ENCODE measurements at regions not wholly inside any gene's neighbourhood (a gene's known extent, or its start where the extent isn't known, plus 50 kb on each side); places are given as distances from the start of the nearest gene placed in this dataset.

DNA sequence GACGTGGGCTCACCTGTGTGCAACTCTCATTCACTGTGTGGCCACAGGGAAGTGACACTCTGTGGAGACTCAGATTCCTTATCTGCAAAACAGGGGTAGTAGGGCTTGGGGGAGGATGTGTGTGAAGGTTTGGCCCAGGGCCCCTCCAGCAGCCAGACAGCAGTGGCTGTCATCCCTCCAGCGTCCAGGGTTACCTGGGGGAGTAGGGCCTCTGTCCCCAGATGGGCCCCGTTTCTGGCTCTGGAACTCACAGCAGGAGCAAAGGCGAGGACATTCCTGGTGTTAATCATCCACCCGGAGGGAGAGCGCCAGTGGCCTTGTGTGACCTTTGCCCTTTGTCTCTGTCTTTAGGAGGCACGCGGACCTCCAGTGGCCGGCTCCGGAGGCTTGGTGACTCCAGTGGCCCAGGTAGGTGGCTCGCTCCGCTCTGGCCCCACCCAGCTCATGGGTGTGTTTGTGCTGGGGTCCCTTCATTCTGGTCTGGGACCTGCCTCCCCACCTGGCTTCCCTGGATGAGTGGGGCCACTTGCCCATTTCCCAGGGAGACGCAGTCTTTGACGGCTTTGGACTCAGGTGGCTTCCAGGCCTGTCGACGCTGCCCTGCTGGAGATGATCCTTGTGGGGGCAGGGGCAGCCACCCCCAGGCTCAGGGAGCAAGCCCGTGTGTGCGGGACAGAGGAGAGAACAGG lies 166.2 kb downstream of the SEC14L1 start (continued):
- TF ChIP-seq, protein P1, sequence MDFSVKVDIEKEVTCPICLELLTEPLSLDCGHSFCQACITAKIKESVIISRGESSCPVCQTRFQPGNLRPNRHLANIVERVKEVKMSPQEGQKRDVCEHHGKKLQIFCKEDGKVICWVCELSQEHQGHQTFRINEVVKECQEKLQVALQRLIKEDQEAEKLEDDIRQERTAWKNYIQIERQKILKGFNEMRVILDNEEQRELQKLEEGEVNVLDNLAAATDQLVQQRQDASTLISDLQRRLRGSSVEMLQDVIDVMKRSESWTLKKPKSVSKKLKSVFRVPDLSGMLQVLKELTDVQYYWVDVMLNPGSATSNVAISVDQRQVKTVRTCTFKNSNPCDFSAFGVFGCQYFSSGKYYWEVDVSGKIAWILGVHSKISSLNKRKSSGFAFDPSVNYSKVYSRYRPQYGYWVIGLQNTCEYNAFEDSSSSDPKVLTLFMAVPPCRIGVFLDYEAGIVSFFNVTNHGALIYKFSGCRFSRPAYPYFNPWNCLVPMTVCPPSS (IDR thresholded peaks at IDR 0.05), result no peak
- TF ChIP-seq, protein P2, sequence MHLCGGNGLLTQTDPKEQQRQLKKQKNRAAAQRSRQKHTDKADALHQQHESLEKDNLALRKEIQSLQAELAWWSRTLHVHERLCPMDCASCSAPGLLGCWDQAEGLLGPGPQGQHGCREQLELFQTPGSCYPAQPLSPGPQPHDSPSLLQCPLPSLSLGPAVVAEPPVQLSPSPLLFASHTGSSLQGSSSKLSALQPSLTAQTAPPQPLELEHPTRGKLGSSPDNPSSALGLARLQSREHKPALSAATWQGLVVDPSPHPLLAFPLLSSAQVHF (CRISPR knock-in tag; IDR thresholded peaks at IDR 0.05), result 0 out of 2 replicates have a peak, but pooled peaks have one; percentile 22
- TF ChIP-seq, protein P3, sequence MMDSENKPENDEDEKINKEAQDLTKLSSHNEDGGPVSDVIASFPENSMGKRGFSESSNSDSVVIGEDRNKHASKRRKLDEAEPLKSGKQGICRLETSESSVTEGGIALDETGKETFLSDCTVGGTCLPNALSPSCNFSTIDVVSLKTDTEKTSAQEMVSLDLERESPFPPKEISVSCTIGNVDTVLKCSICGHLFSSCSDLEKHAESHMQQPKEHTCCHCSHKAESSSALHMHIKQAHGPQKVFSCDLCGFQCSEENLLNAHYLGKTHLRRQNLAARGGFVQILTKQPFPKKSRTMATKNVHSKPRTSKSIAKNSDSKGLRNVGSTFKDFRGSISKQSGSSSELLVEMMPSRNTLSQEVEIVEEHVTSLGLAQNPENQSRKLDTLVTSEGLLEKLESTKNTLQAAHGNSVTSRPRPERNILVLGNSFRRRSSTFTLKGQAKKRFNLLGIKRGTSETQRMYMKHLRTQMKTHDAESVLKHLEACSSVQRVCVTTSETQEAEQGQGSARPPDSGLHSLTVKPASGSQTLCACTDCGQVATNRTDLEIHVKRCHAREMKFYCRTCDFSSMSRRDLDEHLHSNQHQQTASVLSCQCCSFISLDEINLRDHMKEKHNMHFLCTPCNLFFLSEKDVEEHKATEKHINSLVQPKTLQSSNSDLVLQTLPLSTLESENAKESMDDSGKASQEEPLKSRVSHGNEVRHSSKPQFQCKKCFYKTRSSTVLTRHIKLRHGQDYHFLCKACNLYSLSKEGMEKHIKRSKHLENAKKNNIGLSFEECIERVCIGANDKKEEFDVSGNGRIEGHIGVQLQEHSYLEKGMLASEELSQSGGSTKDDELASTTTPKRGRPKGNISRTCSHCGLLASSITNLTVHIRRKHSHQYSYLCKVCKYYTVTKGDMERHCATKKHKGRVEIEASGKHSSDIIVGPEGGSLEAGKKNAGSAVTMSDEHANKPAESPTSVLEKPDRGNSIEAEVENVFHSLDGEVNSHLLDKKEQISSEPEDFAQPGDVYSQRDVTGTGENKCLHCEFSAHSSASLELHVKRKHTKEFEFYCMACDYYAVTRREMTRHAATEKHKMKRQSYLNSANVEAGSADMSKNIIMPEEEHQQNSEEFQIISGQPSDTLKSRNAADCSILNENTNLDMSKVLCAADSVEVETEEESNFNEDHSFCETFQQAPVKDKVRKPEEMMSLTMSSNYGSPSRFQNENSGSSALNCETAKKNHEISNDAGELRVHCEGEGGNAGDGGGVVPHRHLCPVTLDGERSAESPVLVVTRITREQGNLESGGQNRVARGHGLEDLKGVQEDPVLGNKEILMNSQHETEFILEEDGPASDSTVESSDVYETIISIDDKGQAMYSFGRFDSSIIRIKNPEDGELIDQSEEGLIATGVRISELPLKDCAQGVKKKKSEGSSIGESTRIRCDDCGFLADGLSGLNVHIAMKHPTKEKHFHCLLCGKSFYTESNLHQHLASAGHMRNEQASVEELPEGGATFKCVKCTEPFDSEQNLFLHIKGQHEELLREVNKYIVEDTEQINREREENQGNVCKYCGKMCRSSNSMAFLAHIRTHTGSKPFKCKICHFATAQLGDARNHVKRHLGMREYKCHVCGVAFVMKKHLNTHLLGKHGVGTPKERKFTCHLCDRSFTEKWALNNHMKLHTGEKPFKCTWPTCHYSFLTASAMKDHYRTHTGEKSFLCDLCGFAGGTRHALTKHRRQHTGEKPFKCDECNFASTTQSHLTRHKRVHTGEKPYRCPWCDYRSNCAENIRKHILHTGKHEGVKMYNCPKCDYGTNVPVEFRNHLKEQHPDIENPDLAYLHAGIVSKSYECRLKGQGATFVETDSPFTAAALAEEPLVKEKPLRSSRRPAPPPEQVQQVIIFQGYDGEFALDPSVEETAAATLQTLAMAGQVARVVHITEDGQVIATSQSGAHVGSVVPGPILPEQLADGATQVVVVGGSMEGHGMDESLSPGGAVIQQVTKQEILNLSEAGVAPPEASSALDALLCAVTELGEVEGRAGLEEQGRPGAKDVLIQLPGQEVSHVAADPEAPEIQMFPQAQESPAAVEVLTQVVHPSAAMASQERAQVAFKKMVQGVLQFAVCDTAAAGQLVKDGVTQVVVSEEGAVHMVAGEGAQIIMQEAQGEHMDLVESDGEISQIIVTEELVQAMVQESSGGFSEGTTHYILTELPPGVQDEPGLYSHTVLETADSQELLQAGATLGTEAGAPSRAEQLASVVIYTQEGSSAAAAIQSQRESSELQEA (CRISPR knock-in tag; IDR thresholded peaks at IDR 0.05; ENCODE audit: not compliant biosample characterization), result peak; percentile 25
- peak; percentile 96 for TF ChIP-seq MED1 (CRISPR knock-in tag; IDR thresholded peaks at IDR 0.05)
- peak; percentile 36 for TF ChIP-seq YY1 (IDR thresholded peaks at IDR 0.05; ENCODE audit: insufficient read depth, insufficient replicate concordance, low read depth, low read length)
- TF ChIP-seq ZNF713 (CRISPR knock-in tag; IDR thresholded peaks at IDR 0.05), result no peak
- TF ChIP-seq SMAD3 (CRISPR knock-in tag; IDR thresholded peaks at IDR 0.05), result peak; percentile 69; the same call in 1 of the 2 replicates
- TF ChIP-seq, protein P4, sequence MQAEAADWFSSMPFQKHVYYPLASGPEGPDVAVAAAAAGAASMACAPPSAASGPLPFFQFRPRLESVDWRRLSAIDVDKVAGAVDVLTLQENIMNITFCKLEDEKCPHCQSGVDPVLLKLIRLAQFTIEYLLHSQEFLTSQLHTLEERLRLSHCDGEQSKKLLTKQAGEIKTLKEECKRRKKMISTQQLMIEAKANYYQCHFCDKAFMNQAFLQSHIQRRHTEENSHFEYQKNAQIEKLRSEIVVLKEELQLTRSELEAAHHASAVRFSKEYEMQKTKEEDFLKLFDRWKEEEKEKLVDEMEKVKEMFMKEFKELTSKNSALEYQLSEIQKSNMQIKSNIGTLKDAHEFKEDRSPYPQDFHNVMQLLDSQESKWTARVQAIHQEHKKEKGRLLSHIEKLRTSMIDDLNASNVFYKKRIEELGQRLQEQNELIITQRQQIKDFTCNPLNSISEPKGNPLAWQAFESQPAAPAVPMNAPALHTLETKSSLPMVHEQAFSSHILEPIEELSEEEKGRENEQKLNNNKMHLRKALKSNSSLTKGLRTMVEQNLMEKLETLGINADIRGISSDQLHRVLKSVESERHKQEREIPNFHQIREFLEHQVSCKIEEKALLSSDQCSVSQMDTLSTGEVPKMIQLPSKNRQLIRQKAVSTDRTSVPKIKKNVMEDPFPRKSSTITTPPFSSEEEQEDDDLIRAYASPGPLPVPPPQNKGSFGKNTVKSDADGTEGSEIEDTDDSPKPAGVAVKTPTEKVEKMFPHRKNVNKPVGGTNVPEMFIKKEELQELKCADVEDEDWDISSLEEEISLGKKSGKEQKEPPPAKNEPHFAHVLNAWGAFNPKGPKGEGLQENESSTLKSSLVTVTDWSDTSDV (CRISPR knock-in tag; IDR thresholded peaks at IDR 0.05), result no peak
- TF ChIP-seq ZFP82 (CRISPR knock-in tag; IDR thresholded peaks at IDR 0.05; ENCODE audit: borderline replicate concordance), result no peak
- TF ChIP-seq TOE1 (CRISPR knock-in tag; IDR thresholded peaks at IDR 0.05), result peak; percentile 35
- no peak for TF ChIP-seq ZNF33B (CRISPR knock-in tag; IDR thresholded peaks at IDR 0.05)
- peak; percentile 39; the same call in 1 of the 2 replicates for TF ChIP-seq SP4 (CRISPR knock-in tag; IDR thresholded peaks at IDR 0.05)
- TF ChIP-seq, protein P5, sequence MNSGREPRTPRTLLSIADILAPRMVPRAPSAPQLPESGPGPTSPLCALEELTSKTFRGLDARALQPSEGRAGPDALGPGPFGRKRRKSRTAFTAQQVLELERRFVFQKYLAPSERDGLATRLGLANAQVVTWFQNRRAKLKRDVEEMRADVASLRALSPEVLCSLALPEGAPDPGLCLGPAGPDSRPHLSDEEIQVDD (CRISPR knock-in tag; IDR thresholded peaks at IDR 0.05; ENCODE audit: borderline replicate concordance), result no peak

Measured in HepG2 (cell line).